ENCODE measurements at regions not wholly inside any gene's neighbourhood (a gene's known extent, or its start where the extent isn't known, plus 50 kb on each side); places are given as distances from the start of the nearest gene placed in this dataset.

DNA sequence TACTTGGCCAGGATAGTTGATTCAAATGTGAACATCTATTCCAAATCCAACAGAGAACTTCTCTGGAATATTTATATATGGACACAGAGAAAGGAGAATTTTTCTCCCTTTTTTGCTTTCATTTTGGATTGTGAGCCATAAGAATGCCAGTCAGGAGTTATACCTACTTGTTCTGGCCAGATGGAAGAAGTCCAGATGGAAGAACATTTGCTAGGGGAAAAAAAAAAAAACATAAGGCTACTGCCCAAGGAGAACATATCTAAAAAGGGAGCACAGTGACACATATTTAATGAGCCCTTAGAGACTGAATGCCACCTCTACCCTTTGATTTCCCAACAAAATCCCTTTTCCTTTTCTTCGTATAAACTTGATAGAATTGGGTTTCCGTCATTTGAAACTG, 61.7 kb upstream of the PPP2R2B start:
- no peak for DNase-seq (ENCODE audit: low spot score)

DNA sequence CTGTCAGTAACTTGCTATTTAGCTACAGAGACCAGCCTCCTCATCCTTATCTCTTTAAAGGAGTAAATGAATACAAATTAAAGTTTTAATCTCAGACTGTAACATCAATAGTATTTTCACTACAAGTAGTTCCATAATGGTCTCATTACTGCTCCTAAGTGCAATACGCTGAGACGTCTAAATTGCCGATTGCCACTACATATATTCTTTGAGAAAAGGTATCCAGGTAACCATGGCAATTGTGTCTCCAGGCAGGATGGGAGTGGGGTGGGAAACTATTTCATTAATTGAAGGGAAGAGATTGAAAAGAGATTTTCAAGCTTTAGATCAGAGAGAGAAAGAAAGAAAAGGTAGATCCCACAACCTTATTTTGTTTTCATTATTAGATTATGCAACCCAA, 65.5 kb upstream of the PPP2R2B start:
- no peak for DNase-seq (ENCODE audit: low spot score)

DNA sequence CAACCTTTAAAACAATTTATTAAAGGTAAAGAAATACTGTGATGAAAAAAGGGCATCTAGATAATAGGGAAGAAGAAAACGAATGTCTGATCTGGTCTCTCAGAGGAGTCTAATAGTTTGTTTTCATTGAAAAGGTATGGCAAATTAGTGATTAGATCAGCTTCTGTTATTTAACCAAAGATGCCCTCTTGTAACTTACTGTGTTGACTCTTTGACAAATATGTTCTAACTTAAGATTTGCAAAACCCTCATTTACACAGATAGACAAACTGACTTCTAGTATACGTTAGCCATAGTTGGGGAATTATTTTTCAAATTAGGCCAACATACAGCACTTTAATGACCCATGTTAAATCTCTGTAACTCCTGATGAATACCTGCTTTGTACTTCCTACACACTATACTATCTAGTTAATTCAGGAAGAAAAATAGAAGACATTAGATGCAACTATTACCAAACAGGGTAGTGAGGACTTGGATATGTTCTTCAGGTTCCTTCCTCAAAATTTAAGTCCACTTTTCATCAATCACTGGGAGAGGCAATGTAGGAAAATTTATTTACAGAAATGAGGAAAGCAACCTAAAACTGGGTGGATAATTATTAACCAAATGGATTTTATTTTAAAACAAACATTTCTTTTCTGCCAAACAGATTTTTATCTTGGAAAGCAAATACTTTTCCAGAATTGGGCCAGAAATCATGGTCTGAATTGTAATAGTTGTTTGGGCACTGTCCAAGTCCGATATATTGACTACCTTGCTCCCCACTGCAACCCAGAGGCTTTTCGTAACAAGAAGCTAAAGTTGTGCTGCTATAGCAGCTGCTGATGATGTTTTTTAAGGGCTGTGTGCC, 66.4 kb upstream of the PPP2R2B start:
- no peak for DNase-seq (ENCODE audit: low spot score)

DNA sequence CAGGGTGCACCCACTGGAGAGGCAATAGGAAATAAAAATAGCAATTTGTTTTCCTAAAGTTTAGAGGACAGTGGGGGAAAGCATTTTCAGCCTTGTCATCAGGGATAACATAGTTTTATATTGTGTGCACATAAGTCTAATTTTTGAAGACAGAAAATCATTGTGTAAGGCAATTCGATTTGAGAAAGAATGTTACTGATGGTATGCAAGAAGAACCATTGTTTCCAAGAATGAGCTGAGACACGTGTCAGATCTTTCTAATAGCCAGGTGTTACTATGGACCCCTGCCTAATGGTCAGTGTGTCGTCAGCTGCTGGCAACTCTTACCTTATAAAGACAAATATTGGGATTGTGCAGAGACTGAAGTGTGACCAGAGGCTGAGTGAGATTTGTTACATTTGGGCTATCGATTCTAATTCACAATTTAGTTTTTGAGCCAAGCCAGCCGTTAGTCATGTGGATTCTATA, 67.1 kb upstream of the PPP2R2B start:
- no peak for DNase-seq (ENCODE audit: low spot score)

DNA sequence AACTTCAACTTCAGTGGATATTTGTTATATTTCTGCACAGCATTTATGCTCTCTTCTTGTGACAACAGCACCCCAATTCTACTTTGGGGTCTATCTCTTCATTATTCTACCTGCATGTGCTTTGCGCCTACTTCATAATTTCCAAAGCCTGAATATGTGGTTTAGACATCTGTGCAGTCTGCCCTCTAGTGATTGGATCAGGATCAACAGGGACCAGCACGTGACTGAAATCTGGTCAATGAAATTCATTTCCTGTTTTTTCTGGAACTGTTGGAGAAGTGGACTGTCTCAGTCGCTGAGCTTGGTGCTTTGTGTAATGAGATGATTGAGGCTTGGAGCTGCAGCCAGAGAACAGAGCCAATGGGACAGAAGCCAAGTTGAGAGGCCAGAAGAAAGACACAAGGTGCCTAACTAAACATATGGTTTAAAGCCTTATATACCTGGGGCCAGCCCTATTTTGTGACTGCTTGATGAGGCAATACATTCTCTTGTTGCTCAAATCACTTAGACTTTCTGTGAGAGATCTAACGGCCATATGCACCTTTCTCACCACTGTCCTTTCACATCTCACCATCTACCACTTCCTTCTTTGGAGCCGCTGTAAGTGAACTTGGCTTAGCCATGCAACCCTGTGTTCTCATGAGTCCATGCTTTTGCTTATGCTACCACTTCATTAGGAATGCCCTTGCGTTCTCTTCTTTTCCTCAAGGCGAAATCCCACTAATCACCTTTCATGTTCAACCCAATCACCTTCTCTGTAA, 68.8 kb upstream of the PPP2R2B start:
- no peak for DNase-seq (ENCODE audit: low spot score)

DNA sequence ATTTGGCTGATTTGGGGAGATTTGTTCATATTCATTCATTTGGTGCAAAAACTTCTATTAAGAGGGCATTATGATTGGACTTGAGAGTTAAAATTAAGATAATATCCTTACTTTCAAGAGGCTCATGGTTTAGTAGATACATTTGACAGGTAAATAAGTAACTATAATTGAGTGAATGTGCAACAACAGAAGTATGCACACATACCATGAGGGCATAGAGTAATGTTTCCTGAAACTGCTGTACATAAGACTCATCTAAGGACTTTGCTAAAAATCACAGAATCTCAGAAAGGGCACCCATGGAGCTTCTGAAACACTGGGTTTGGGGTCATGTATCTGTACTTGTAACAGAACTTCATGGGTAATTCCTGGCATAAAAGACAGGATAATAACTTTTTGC, 70.1 kb upstream of the PPP2R2B start:
- no peak for DNase-seq (ENCODE audit: low spot score)

DNA sequence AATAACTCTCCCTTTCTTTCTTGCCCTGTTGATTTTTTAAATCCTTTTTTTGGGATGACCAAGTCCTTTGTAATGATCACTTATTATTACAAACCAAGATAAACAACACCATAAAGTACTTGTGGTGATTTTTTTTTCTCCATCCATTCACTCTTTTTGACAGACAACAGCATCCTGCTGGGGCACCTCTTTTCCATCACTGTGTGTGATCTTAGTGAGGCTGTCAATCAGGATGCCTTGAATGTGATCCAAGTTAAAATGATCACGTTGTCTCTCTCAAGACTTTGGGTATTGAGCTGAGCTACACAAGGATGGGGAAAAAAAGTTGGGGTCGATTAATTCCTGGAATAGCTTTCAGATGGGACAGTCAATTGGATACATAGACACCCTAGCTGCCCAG, 73.6 kb upstream of the PPP2R2B start:
- no peak for DNase-seq (ENCODE audit: low spot score)

DNA sequence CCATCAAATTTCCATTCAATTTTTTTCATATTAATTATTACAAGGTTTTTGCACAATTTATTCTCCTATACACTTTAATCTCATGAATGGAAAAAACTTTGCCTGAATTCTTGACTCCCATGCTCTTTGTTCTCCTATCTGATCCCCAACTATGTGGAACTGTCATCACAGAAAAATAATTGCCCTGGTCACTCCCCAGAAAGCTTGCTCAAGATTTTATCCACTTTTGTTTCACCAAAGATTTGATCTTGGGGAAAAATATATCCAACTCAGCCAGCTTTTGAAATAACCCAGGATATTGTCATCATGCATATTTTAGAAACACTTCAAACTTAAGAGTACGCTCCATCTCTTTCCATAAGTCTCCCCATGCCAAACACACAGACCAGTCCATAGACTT, 77.7 kb upstream of the PPP2R2B start:
- DNase-seq (ENCODE audit: low spot score): no peak

DNA sequence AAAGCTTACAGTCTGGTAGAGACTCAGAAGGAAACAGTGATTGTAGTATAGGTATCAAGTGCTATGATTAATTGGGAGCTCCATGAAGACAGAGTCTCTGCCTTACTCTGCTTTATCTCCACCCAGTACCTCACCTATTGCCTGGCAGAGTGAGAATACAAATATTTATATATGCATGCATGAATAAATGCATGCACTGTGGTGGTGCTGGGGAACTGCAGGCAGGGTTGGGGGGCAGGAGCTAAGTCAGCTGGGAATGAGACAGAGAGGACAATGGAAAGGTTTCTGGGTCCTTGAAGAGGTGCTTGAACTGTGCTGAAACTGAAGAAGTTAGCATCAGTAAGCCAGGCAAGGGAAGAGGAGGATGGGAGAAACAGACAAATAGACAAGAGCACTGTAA, 80.8 kb upstream of the PPP2R2B start:
- no peak for DNase-seq (ENCODE audit: low spot score)

DNA sequence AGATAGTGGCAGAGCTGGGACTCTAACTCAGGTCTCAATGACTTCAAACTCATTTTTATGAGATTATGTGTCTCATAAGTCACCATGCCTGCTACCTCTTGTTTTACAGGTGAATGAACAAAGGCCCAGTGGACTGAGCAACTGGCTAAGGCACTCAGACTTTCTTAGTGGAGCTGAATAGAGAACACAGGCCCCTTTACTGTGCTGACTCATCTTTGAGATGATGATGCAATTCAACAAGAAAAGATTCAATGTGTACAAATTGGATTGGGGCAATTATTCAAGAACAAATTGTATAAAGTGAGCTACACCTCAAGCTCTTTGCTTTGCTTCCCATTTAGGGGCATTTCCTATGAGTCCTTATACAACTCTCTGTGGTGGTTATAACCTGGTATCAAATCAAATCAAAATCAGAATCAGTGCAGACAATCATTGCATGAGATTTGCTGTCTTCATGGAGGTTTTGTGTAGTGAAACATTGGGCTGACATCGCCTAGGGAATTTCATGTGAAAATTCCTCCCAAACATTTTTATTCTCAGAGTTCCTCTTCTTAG, 84.3 kb upstream of the PPP2R2B start:
- no peak for DNase-seq (ENCODE audit: low spot score)

DNA sequence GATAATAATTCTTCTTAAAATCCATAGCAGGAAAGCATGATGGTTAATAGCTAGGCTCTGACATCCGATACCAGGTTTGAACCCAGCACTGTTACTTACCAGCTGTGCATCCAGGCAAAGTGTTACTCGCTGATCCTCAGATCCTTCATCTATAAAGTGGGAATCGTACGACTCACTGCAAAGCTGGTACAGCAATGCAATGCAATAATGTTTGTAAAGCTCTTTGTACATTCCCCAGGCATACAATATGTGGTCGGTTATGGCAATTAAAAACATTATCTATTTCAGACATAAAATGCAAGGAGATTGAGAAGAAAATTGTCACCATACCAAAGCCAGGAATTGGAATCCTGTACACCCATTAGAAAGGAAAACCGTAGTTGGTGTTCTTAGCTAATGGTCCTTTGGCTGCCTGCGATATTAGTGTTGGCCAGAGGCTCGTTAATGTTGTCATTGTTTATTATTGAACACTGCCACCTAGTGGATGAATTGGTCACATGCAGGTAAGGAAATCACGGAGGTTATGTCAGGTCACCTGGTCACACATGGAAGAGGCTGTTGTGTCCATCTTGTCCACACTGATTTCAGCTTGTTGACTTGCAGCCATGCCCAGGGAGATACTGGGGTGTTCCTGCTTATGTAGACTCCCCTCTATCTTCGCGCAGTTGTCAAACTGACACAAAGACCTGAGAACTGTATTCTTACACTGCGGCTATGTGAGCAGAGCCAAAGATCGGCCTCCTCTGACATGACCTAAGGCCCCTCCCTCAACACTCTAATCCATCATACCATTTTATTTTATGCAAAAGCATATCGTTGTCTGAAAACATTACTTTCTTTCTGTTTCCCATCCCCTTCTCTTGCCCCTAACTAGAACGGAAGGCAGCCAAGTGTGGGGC, 87.5 kb upstream of the PPP2R2B start:
- peak; percentile 72 for DNase-seq (ENCODE audit: low spot score)

DNA sequence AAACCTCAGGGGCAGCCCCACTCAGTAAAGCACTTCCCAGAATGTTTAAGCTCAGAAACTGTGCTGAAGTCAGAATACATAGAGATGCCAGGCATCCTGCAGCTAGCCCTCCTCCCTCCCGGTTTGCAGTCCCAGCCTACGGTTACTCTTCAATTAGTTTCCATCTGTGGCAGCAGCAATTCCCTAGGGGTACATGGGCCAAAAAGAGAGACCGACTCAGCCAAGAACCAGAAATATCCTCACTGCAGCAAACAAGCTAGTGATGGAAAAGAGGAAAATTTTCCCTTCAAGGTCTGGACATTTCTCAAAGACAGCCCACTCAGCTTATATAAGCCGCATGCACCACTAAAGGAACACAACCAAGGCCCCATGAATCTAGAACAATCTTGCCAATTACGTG, 89.1 kb upstream of the PPP2R2B start:
- DNase-seq (ENCODE audit: low spot score): no peak

DNA sequence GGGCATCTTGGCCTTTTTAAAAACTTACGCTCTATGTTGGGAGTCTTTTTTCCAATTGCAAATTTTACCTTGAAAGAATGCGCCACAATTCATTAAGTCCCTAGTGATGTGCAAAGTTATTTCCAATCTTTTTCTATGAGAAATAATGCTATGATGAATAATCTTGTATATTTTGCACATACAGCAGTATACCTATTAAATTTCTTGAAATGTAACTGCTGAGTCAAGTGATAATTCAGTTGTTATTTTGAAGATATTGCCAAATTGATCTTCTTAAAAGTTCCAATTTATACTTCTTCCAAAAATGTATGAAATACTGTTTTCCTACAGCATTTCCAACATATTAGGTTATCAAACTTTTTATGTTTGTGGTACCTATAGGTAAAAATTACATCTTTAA, 92.8 kb upstream of the PPP2R2B start:
- DNase-seq (ENCODE audit: low spot score): no peak

DNA sequence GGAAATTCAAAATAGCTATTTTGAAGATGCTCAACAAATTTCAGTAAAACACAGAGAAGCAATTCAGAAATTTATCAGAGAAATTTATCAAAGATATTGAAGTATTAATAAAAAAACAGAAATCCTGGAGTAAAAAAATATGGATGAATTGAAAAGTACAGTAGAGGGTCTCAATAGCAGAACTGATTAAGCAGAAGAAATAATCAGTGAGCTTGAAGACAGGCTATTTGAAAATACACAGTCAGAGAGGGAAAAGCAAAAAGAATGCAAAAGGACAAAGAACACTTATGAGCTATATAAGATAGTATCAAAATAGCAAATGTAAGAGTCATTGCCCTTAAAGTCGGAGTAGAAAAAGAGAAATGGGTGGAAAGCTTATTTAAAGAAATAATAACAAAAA, 107.9 kb upstream of the PPP2R2B start:
- DNase-seq (ENCODE audit: low spot score): no peak

DNA sequence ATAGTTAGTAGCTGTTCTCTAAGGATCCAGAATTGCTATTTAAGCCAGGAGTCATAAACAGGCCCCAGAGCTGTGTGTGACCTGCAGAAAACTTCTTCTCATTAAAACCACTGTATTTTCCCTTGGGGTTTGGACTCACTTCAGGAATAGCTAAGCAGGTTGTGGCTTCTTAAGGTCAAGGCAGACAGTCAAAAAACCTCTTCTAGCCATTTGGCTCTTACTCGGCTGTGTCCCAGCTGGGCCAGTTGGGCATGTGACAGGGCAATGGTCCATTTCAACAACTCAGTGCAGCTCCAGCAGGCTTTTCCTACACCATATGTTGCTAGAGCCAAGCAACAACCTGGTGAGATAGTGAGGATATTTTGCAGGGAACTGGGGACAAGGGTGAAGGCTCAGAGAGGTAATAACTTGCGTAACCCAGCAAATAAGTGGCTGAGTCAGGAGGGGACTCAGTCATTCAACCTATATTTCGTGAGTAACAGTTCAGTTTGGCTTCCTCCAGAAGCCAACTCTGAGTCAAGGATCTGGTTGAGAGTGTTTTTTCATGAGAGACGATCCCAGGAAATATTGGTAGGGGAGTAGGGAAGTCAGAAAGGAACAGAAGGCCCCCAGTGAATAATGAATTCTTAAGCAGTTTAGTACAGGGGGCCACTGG, 115.4 kb upstream of the PPP2R2B start:
- no peak for DNase-seq (ENCODE audit: low spot score)

DNA sequence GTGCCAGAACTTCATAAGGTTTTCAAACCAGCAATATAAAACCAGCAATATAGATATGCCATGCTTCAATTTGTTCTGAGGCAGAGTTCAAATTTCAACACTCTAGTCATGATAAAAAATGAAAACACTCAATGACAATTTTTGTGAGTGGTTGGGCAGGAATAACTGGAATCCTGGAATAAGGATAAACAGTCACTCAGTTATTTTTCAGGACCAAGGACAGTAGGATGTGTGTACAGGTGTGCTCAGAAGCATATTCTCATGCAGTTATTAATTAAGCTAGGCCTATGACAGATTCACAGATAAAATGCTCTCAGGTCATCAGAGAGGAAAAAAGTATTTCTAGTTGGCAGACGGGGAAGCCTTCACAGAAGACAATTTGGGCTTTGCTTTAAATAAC, 117.3 kb upstream of the PPP2R2B start:
- DNase-seq (ENCODE audit: low spot score): no peak

DNA sequence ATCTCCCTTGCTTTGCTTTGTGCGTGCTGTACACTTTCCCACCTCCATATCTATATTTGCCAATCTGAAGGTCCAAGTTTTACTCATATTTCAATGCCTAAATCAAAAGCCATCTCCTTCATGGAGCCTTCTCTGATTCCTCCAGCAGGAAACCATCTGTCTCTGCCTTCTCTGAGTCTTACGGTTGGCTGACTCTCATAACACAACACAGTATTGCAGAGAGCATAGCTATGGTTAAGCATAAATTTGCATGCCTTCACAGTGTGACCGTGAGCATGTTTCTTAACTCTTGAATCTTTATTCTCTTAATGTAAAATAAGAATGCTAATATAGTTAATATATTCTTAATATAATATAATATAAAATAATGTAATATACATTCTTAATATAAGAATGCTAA, 136.8 kb upstream of the PPP2R2B start:
- no peak for DNase-seq (ENCODE audit: low spot score)

DNA sequence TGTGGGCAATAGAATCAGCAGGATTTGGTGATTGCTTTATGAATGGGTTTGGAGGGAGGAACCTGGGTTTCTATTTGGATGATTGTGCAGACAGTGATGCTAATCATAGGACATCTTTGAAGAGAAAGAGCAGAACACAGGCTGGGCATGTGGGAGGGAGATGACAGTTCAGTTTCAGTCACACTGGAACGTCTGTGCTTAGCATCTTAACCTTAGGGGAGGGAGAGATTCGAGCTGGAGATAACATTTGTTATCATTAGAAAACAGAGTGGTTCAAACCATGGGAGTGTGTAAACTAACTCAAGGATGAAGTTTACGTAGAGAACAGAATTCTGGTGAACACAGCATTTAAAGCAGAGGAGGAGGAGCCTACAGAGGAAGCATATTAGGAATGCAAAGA, 138.6 kb upstream of the PPP2R2B start:
- DNase-seq (ENCODE audit: low spot score): no peak

DNA sequence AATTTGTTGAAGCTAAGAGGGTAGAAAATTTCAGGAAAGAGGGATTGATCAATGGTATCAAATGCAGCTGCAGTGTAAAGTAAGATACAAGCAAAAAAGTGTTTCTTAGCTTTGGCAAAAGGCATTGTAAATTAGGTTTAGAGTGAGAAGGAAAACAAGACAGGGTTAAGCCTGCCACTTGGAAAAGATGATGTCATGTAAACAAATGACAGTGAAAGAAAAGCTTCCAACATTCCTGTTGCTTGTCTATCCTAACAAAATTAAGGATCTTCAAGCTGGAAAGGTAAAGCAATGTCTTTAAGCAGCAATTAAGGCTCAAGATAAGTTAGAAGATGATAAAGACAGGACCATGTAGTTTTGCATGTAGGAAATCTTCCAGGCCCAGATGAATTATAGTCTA, 139.1 kb upstream of the PPP2R2B start:
- no peak for DNase-seq (ENCODE audit: low spot score)

DNA sequence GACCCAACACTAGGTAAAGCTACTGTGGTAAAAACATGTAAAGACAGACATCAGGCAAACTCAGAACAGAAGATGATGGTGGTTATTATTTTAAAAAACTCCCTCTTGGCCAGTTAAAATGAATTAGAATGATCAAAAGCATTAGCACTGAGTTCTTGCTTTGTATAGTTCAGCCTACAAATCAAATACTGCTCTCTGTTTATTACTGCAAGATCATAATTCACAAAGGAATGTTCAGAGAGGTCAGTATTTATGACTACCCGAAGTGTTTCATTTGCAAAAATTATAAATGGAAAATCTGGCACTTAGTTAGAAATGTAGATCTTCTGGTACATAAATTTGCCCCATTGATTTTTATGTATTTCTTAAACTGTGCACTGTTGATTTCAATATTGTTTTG, 140.3 kb upstream of the PPP2R2B start:
- DNase-seq (ENCODE audit: low spot score): no peak

DNA sequence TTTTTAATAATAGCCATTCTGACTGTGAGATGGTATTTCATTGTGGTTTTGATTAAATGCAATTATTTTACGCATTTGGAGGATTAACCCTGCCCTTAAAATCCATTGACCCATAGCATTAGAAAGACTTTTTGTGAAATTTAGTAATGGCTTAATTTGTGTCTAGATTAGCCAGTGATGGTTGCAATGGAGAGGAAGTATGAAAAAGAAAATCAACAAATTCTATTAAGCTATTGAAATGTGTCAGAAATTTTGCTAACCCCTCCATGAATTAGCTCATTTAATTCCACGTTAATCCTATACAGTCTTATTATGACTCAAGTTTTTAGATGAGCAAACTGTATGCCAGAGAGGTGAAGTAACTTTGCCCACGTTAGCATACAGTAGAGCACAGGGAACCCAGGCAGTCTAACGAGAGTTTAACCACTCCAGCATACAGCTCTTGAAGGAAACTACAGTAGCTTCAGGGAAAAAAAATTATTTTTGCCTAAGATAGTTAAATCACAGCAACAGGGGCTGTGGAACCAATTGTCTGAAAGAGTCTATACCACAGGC, 158.2 kb upstream of the PPP2R2B start:
- DNase-seq (ENCODE audit: low spot score): no peak
